Cardiac muscle cell (in vitro differentiated cells and primary cell): ENCODE measurements at regions not wholly inside any gene's neighbourhood (a gene's known extent, or its start where the extent isn't known, plus 50 kb on each side); places are given as distances from the start of the nearest gene placed in this dataset.

Source experiments
- DNase-seq, 2 donors: peaks; one replicate each; pipeline versions ENCODE4 v3.0.0 to v3.0.0-alpha.2; 2010 to 2017; ENCODE audit warnings: low read depth in 1 of 2, low spot score in 1 of 2
- H3K27ac ChIP-seq: fragments of 200-600 bp; sonication (generic); 2 replicates; pipeline ENCODE4 v1.5.1; 2016
- H3K27me3 ChIP-seq: fragments of 200-600 bp; sonication (generic); 2 replicates; pipeline ENCODE4 v1.6.0; 2016; ENCODE audit warnings: control low read depth
- H3K36me3 ChIP-seq: fragments of 200-600 bp; sonication (generic); 2 replicates; pipeline ENCODE4 v1.5.1; 2016; ENCODE audit warnings: control low read depth
- H3K4me1 ChIP-seq: fragments of 200-600 bp; sonication (generic); 2 replicates; pipeline ENCODE4 v1.8.1; 2017; ENCODE audit warnings: low read depth, mild to moderate bottlenecking, mixed run types
- H3K4me3 ChIP-seq: fragments of 200-600 bp; sonication (generic); 2 replicates; pipeline ENCODE4 v1.5.1; 2016; ENCODE audit warnings: mild to moderate bottlenecking
- H3K9me3 ChIP-seq: fragments of 200-600 bp; sonication (generic); 2 replicates; pipeline ENCODE4 v1.5.1; 2017; ENCODE audit warnings: low read depth, mild to moderate bottlenecking, control low read depth
- CTCF ChIP-seq: IDR thresholded peaks from 2 replicates; pipeline ENCODE4 v1.5.1; 2012; ENCODE audit warnings: low read depth, mild to moderate bottlenecking, low read length

- no peaks in the 10 kb centered on the region for H3K9me3 ChIP-seq
- no peaks in the 10 kb centered on the region for H3K36me3 ChIP-seq
- no peak for DNase-seq
- no peak for TF ChIP-seq CTCF
- no peak overlapping the region for H3K4me3 ChIP-seq
- H3K27me3 ChIP-seq = no peaks in the 10 kb centered on the region
- H3K27ac ChIP-seq = no peak overlapping the region
- no peaks in the 10 kb centered on the region for H3K4me1 ChIP-seq
These were observed 129.5 kb downstream of the UTP18 start for GRCh38 chr17:51389875-51390274.

- Histone ChIP-seq H3K4me3 (no peak overlapping the region), H3K9me3 (no peaks in the 10 kb centered on the region), H3K27me3 (no peaks in the 10 kb centered on the region), H3K4me1 (no peaks in the 10 kb centered on the region), H3K36me3 (no peaks in the 10 kb centered on the region), H3K27ac (no peak overlapping the region)
- no peak for TF ChIP-seq CTCF
- no peak for DNase-seq
These were observed 131.8 kb downstream of the UTP18 start for GRCh38 chr17:51391982-51392654.

- Histone ChIP-seq H3K36me3 (no peaks in the 10 kb centered on the region), H3K27me3 (no peaks in the 10 kb centered on the region), H3K4me3 (no peak overlapping the region), H3K4me1 (no peaks in the 10 kb centered on the region), H3K27ac (no peak overlapping the region), H3K9me3 (no peaks in the 10 kb centered on the region)
- no peak for TF ChIP-seq CTCF
- no peak for DNase-seq
These were observed 135.3 kb downstream of the UTP18 start for GRCh38 chr17:51395621-51396020.

- no peak for DNase-seq
- H3K27ac ChIP-seq = no peak overlapping the region
- TF ChIP-seq CTCF = no peak
These were observed 137.2 kb downstream of the UTP18 start for GRCh38 chr17:51397361-51398127.

GRCh38 chr17:51398128-51398525 lies 137.8 kb downstream of the UTP18 start:
- DNase-seq = no peak
- no peaks in the 10 kb centered on the region for H3K4me1 ChIP-seq
- H3K27ac ChIP-seq = no peak overlapping the region
- H3K27me3 ChIP-seq = no peaks in the 10 kb centered on the region
- H3K4me3 ChIP-seq = no peak overlapping the region
- no peak for TF ChIP-seq CTCF
- H3K36me3 ChIP-seq = no peaks in the 10 kb centered on the region
- no peaks in the 10 kb centered on the region for H3K9me3 ChIP-seq

More at GRCh38 chr17:51397361-51398127, 137.2 kb downstream of the UTP18 start:
- no peak overlapping the region for H3K4me3 ChIP-seq
- no peaks in the 10 kb centered on the region for H3K9me3 ChIP-seq
- H3K36me3 ChIP-seq = no peaks in the 10 kb centered on the region
- no peaks in the 10 kb centered on the region for H3K27me3 ChIP-seq
- no peaks in the 10 kb centered on the region for H3K4me1 ChIP-seq
